ENCODE measurements at regions not wholly inside any gene's neighbourhood (a gene's known extent, or its start where the extent isn't known, plus 50 kb on each side); places are given as distances from the start of the nearest gene placed in this dataset.
A peak's percentile ranks its signal among the peaks of the same experiment; 100 is the strongest.

DNA sequence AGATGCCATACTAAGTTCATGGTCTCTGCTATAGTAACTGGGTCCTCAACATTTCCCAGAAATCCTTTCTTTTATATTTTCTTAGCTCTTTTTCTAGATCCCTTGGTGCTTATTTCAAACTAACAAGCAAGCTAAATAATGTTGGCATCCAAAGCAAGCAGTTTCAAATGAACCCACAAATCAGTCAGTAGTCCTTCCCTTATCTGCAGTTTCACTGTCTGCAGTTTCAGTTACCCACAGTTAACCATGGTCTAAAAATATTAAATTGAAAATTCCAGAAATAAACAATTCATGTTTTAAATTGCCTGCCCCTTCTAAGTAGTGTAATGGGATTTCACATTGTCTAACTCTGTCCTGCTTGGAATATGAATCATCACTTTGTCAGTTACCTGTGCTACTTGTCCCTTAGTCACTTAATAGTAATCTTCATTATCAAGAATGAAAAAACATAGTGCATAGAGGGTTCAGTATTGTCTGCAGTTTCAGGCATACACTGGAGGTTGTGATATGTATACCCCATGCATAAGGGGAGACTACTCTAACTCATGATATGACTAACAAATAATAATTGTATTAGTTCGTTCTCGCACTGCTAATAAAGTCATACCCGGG is 633.7 kb downstream of the MECOM start:
- Histone ChIP-seq H3K4me3 (no peak overlapping the region), H3K27me3 (ENCODE audit: control insufficient read depth in 3 of 3, insufficient read depth in 3 of 3, low read length in 2 of 3) (no peaks in the 10 kb centered on the region), H3K36me3 (ENCODE audit: control insufficient read depth in 4 of 4, insufficient read depth in 4 of 4, low read length in 4 of 4) (no peaks in the 10 kb centered on the region), H3K9me3 (ENCODE audit: control insufficient read depth in 4 of 4, insufficient read depth in 3 of 4, low read length in 3 of 4) (no peaks in the 10 kb centered on the region), H3K4me1 (ENCODE audit: control insufficient read depth in 5 of 5, insufficient read depth in 5 of 5, low read length in 5 of 5) (peaks cover 0 to 8% (median 0%) of the 10 kb centered on the region in 5 donors), H3K9ac (ENCODE audit: insufficient read depth in 1 of 2, low read length in 2 of 2) (no peak overlapping the region), H3K27ac (ENCODE audit: low read depth in 1 of 2, low read length in 1 of 2) (no peak overlapping the region)
- WGBS, 2 donors: 98 to 99% methylated on average over 3 of the region's 3 CpGs
- TF ChIP-seq CTCF (IDR thresholded peaks at IDR 0.05; ENCODE audit: control extremely low read depth, extremely low read depth): no peak
- ATAC-seq (ENCODE audit: insufficient read depth, low FRiP score): no peak
- no peak for DNase-seq

- no peak overlapping the region for H3K27ac ChIP-seq (ENCODE audit: low read depth in 1 of 2, low read length in 1 of 2)
- no peak for ATAC-seq (ENCODE audit: insufficient read depth, low FRiP score)
- no peaks in the 10 kb centered on the region for H3K36me3 ChIP-seq (ENCODE audit: control insufficient read depth in 4 of 4, insufficient read depth in 4 of 4, low read length in 4 of 4)
- DNase-seq: no peak
- no peak overlapping the region for H3K4me3 ChIP-seq
- H3K9me3 ChIP-seq (ENCODE audit: control insufficient read depth in 4 of 4, insufficient read depth in 3 of 4, low read length in 3 of 4): no peaks in the 10 kb centered on the region
- 90 to 93% methylated on average over 5 of the region's 5 CpGs for WGBS, 2 donors
- H3K4me1 ChIP-seq (ENCODE audit: control insufficient read depth in 5 of 5, insufficient read depth in 5 of 5, low read length in 5 of 5): peaks cover 0 to 8% (median 0%) of the 10 kb centered on the region in 5 donors
- no peaks in the 10 kb centered on the region for H3K27me3 ChIP-seq (ENCODE audit: control insufficient read depth in 3 of 3, insufficient read depth in 3 of 3, low read length in 2 of 3)
- no peak for TF ChIP-seq CTCF (IDR thresholded peaks at IDR 0.05; ENCODE audit: control extremely low read depth, extremely low read depth)
- no peak overlapping the region for H3K9ac ChIP-seq (ENCODE audit: insufficient read depth in 1 of 2, low read length in 2 of 2)
Observed at GRCh38 chr3:169028716-169029115, 634.8 kb downstream of the MECOM start.

GRCh38 chr3:169026543-169027182 is 636.8 kb downstream of the MECOM start:
- no peak overlapping the region for H3K4me3 ChIP-seq
- no peak overlapping the region for H3K27ac ChIP-seq (ENCODE audit: low read depth in 1 of 2, low read length in 1 of 2)
- no peaks in the 10 kb centered on the region for H3K36me3 ChIP-seq (ENCODE audit: control insufficient read depth in 4 of 4, insufficient read depth in 4 of 4, low read length in 4 of 4)
- ATAC-seq (ENCODE audit: insufficient read depth, low FRiP score) (peak; percentile 31), DNase-seq (peak in 2 of 3 donors; percentile 22 to 55)
- peaks cover 0 to 11% (median 0%) of the 10 kb centered on the region in 5 donors for H3K4me1 ChIP-seq (ENCODE audit: control insufficient read depth in 5 of 5, insufficient read depth in 5 of 5, low read length in 5 of 5)
- WGBS, 2 donors: 72 to 78% methylated on average over 5 of the region's 5 CpGs
- no peak overlapping the region for H3K9ac ChIP-seq (ENCODE audit: insufficient read depth in 1 of 2, low read length in 2 of 2)
- H3K9me3 ChIP-seq (ENCODE audit: control insufficient read depth in 4 of 4, insufficient read depth in 3 of 4, low read length in 3 of 4): no peaks in the 10 kb centered on the region
- no peak for TF ChIP-seq CTCF (IDR thresholded peaks at IDR 0.05; ENCODE audit: control extremely low read depth, extremely low read depth)
- H3K27me3 ChIP-seq (ENCODE audit: control insufficient read depth in 3 of 3, insufficient read depth in 3 of 3, low read length in 2 of 3): no peaks in the 10 kb centered on the region
